Spleen (tissue), 7 donors: ENCODE measurements at regions not wholly inside any gene's neighbourhood (a gene's known extent, or its start where the extent isn't known, plus 50 kb on each side); places are given as distances from the start of the nearest gene placed in this dataset.

ENCODE experiments used
- CTCF ChIP-seq, 11 experiments: fragments of 200-600 bp in 7 of 11; fragments of 450-650 bp in 4 of 11; sonication (generic) in 4 of 11; IDR thresholded peaks in 8 of 11; conservative IDR thresholded peaks in 3 of 11; 1 replicate in 7 of 11; 2 replicates in 4 of 11; pipeline versions ENCODE4 v1.4.0 to v1.8.0; 2016 to 2021; ENCODE audit warnings: antibody characterized with exemption in 11 of 11, inconsistent platforms in 4 of 11, mild to moderate bottlenecking in 1 of 11
- POLR2A ChIP-seq, 3 donors: fragments of 450-650 bp; IDR thresholded peaks; one replicate each; pipeline ENCODE4 v1.5.1; 2017; ENCODE audit warnings: antibody characterized with exemption in 3 of 3, mild to moderate bottlenecking in 1 of 3
- donor health status: DM: no; HTN: no; CAD: no; lungs with moderate emphysema.
- donor health status: DM: no; HTN: no; CAD: no.
- donor health status: DM: no; HTN: no; CAD: no.

GRCh38 chr3:162073422-162073975 lies 576.9 kb downstream of the OTOL1 start:
- TF ChIP-seq CTCF (IDR thresholded peaks at IDR 0.05 in 8 of 11, conservative IDR thresholded peaks at IDR 0.05 in 3 of 11): no peak
- no peak for TF ChIP-seq POLR2A (IDR thresholded peaks at IDR 0.05)
